ENCODE measurements at regions not wholly inside any gene's neighbourhood (a gene's known extent, or its start where the extent isn't known, plus 50 kb on each side); places are given as distances from the start of the nearest gene placed in this dataset.

DNA sequence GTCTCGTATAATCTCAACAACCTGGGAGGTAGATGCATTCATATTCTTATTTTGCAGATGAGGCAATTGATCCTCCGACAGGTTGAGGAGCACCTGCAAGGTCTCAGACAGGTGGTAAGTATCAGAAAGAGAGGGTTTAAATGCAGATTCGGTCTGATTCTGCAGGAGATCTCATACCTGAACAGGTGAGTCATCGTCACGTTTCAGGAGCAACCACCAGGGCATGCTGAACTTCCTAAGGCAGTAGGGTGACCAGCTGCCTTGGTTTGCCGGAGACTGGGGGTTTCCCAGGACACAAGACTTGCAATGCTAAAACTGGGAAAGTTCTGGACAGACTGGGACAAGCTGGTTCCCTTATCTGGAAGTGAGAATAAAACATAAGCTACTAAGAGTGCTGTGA is 68.8 kb upstream of the TSHZ3 start:
- TF ChIP-seq EZH2 (conservative IDR thresholded peaks at IDR 0.05; ENCODE audit: low read depth, low read length) (no peak), TAF1 (CRISPR knock-in tag; IDR thresholded peaks at IDR 0.05) (no peak), ZNF382 (CRISPR knock-in tag; IDR thresholded peaks at IDR 0.05; ENCODE audit: borderline replicate concordance) (no peak), TCF7 (IDR thresholded peaks at IDR 0.05; ENCODE audit: low read depth) (no peak), POLR2A (IDR thresholded peaks at IDR 0.05; ENCODE audit: insufficient read depth in 1 of 2, low read depth in 2 of 2, low read length in 2 of 2) (no peak), CBX5 (CRISPR knock-in tag; IDR thresholded peaks at IDR 0.05; ENCODE audit: borderline replicate concordance) (no peak)

Measured in HepG2 (cell line).